Transverse colon (tissue), 4 donors: ENCODE measurements at regions not wholly inside any gene's neighbourhood (a gene's known extent, or its start where the extent isn't known, plus 50 kb on each side); places are given as distances from the start of the nearest gene placed in this dataset.

Experiments used
- CTCF ChIP-seq, 5 experiments: fragments of 200-600 bp in 3 of 5; fragments of 450-650 bp in 2 of 5; sonication (generic) in 3 of 5; IDR thresholded peaks; 1 replicate in 2 of 5; 2 replicates in 3 of 5; pipeline ENCODE4 v1.5.1; 2016 to 2017; ENCODE audit warnings: antibody characterized with exemption in 5 of 5, inconsistent platforms in 3 of 5, mild to moderate bottlenecking in 2 of 5, moderate library complexity in 1 of 5
- EP300 ChIP-seq: sonication (generic); formaldehyde crosslinking; IDR thresholded peaks from one replicate; pipeline ENCODE4 v1.6.1; 2017; ENCODE audit warnings: antibody characterized with exemption, low read depth
- POLR2A ChIP-seq: fragments of 450-650 bp; IDR thresholded peaks from one replicate; pipeline ENCODE4 v1.6.1; 2016; ENCODE audit warnings: antibody characterized with exemption, mild to moderate bottlenecking, moderate library complexity
- POLR2AphosphoS5 ChIP-seq, 3 donors: sonication (generic); formaldehyde crosslinking; IDR thresholded peaks; one replicate each; pipeline ENCODE4 v1.6.1; 2016; ENCODE audit warnings: antibody characterized with exemption in 3 of 3

DNA sequence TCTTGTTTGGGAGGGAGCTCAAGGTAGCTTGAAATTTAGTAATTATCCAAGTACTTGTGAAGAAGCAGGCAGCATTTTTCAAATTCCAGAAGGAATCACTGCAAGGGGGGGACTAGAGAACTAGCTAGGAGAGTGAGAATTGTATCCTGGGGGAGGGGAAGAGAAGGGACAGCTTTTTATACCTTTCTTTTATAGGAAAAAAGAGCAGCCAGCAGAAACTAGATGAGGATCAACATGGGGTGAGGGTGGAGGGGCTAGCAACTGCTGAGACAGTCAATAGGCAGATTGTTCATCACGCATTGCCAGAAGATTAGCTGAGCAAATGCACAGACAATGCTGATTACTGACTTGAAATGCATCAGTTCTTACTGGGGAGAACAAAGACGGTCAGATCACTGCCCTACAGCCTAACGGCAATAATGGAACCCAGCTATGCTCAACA lies 514.3 kb upstream of the CITED2 start:
- TF ChIP-seq CTCF (IDR thresholded peaks at IDR 0.05) (no peak), EP300 (no peak), POLR2A (no peak), POLR2AphosphoS5 (IDR thresholded peaks at IDR 0.05) (no peak)
